ENCODE measurements at regions not wholly inside any gene's neighbourhood (a gene's known extent, or its start where the extent isn't known, plus 50 kb on each side); places are given as distances from the start of the nearest gene placed in this dataset.

DNA sequence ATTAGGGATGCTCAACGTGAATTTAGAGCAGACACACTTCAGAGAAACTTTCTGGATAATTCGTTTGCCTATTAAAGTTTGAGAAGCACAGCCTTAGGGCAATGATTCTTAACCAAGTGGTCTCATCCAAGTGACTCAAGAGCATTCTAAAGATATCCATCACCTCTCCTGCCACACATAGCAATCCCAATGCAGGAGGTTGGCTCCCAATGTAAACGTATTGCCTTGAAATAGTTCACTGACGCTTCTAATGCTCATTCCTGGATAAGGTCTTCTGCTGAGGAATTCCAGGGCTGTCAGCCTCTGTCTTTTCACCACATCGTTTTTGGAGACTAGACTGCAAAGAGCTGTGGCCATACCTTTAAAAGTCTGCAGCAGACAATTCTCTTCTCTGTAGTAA lies 279.8 kb upstream of the DACH1 start:
- TF ChIP-seq GABPA (IDR thresholded peaks at IDR 0.05; ENCODE audit: low read depth) = no peak
- TF ChIP-seq SPI1 (IDR thresholded peaks at IDR 0.05; ENCODE audit: borderline replicate concordance, low read depth) = no peak
- no peak for TF ChIP-seq POLR2AphosphoS5 (IDR thresholded peaks at IDR 0.05; ENCODE audit: low read depth)
- TF ChIP-seq, protein P1, sequence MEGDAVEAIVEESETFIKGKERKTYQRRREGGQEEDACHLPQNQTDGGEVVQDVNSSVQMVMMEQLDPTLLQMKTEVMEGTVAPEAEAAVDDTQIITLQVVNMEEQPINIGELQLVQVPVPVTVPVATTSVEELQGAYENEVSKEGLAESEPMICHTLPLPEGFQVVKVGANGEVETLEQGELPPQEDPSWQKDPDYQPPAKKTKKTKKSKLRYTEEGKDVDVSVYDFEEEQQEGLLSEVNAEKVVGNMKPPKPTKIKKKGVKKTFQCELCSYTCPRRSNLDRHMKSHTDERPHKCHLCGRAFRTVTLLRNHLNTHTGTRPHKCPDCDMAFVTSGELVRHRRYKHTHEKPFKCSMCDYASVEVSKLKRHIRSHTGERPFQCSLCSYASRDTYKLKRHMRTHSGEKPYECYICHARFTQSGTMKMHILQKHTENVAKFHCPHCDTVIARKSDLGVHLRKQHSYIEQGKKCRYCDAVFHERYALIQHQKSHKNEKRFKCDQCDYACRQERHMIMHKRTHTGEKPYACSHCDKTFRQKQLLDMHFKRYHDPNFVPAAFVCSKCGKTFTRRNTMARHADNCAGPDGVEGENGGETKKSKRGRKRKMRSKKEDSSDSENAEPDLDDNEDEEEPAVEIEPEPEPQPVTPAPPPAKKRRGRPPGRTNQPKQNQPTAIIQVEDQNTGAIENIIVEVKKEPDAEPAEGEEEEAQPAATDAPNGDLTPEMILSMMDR (IDR thresholded peaks at IDR 0.05; ENCODE audit: insufficient read depth, low read length) = no peak
- TF ChIP-seq, protein P2, sequence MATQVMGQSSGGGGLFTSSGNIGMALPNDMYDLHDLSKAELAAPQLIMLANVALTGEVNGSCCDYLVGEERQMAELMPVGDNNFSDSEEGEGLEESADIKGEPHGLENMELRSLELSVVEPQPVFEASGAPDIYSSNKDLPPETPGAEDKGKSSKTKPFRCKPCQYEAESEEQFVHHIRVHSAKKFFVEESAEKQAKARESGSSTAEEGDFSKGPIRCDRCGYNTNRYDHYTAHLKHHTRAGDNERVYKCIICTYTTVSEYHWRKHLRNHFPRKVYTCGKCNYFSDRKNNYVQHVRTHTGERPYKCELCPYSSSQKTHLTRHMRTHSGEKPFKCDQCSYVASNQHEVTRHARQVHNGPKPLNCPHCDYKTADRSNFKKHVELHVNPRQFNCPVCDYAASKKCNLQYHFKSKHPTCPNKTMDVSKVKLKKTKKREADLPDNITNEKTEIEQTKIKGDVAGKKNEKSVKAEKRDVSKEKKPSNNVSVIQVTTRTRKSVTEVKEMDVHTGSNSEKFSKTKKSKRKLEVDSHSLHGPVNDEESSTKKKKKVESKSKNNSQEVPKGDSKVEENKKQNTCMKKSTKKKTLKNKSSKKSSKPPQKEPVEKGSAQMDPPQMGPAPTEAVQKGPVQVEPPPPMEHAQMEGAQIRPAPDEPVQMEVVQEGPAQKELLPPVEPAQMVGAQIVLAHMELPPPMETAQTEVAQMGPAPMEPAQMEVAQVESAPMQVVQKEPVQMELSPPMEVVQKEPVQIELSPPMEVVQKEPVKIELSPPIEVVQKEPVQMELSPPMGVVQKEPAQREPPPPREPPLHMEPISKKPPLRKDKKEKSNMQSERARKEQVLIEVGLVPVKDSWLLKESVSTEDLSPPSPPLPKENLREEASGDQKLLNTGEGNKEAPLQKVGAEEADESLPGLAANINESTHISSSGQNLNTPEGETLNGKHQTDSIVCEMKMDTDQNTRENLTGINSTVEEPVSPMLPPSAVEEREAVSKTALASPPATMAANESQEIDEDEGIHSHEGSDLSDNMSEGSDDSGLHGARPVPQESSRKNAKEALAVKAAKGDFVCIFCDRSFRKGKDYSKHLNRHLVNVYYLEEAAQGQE (IDR thresholded peaks at IDR 0.05; ENCODE audit: insufficient replicate concordance, low read depth) = no peak

DNA sequence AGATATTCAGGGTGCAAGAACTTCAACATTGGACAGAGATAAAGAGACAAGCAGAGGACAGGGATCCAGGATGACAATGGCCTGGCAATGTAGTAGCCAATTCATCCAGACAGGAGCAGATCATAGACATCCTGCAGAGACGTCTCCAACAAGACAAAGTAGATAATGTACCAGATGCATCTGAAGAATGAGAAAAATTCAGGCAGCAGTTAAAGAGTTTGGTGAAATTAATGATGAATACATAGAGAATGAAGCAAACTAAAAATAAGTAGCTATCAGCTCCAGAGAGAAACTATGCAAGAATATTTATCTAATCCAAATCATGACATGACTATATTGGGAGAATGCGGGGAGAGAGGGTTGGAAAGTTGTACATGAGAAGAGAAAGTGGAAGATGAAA lies 278.4 kb upstream of the DACH1 start:
- DNase-seq (ENCODE audit: low read depth in 1 of 2, low spot score in 1 of 2) = no peak
- TF ChIP-seq SPI1 (IDR thresholded peaks at IDR 0.05; ENCODE audit: borderline replicate concordance, low read depth) = no peak
- TF ChIP-seq, protein P2 (IDR thresholded peaks at IDR 0.05; ENCODE audit: insufficient replicate concordance, low read depth) = no peak
- TF ChIP-seq, protein P1 (IDR thresholded peaks at IDR 0.05; ENCODE audit: insufficient read depth, low read length) = no peak
- TF ChIP-seq POLR2AphosphoS5 (IDR thresholded peaks at IDR 0.05; ENCODE audit: low read depth) = no peak
- no peak for TF ChIP-seq GABPA (IDR thresholded peaks at IDR 0.05; ENCODE audit: low read depth)
- H3K27me3 ChIP-seq (ENCODE audit: insufficient read depth, poor library complexity, severe bottlenecking) = no peaks in the 10 kb centered on the region

More for the DNA sequence above, 279.8 kb upstream of the DACH1 start:
- no peak overlapping the region for H3K27ac ChIP-seq (replicated peaks)
- H3K27me3 ChIP-seq (ENCODE audit: insufficient read depth, poor library complexity, severe bottlenecking) = no peaks in the 10 kb centered on the region
- no peak overlapping the region for H3K4me3 ChIP-seq (replicated peaks; ENCODE audit: insufficient read depth, low read length)
- DNase-seq (ENCODE audit: low read depth in 1 of 2, low spot score in 1 of 2) = no peak

DNA sequence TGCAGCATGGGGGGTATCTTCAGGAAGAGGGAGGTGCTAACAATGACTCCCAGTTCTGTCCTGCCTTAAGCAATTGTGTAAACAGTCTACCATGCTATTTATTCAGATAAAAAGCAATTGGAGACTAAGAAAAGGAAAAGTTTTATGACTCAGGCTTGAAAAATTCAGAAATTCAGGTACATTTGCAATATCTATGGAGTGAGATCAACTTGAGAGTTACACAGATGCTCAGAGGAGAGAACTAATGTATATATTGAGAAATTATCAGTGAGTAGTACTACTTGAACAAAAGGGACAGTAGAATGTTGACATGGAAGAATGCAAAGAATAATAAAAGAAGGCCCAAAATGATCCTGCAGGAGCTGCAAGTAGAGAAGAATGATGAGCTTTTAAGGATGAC lies 277.6 kb upstream of the DACH1 start:
- peaks cover under 1% of the 10 kb centered on the region for H3K27me3 ChIP-seq (ENCODE audit: insufficient read depth, poor library complexity, severe bottlenecking)
- H3K4me3 ChIP-seq (replicated peaks; ENCODE audit: insufficient read depth, low read length) = no peak overlapping the region
- H3K27ac ChIP-seq (replicated peaks) = no peak overlapping the region
- no peak for DNase-seq (ENCODE audit: low read depth in 1 of 2, low spot score in 1 of 2)
- TF ChIP-seq, protein P2 (IDR thresholded peaks at IDR 0.05; ENCODE audit: insufficient replicate concordance, low read depth) = no peak
- TF ChIP-seq GABPA (IDR thresholded peaks at IDR 0.05; ENCODE audit: low read depth) (no peak), POLR2AphosphoS5 (IDR thresholded peaks at IDR 0.05; ENCODE audit: low read depth) (no peak), SPI1 (IDR thresholded peaks at IDR 0.05; ENCODE audit: borderline replicate concordance, low read depth) (no peak)
- TF ChIP-seq, protein P1 (IDR thresholded peaks at IDR 0.05; ENCODE audit: insufficient read depth, low read length) = no peak

More for the DNA sequence above, 278.4 kb upstream of the DACH1 start:
- Histone ChIP-seq H3K27ac (replicated peaks) (no peak overlapping the region), H3K4me3 (replicated peaks; ENCODE audit: insufficient read depth, low read length) (no peak overlapping the region)
